ENCODE measurements at regions not wholly inside any gene's neighbourhood (a gene's known extent, or its start where the extent isn't known, plus 50 kb on each side); places are given as distances from the start of the nearest gene placed in this dataset.

DNA sequence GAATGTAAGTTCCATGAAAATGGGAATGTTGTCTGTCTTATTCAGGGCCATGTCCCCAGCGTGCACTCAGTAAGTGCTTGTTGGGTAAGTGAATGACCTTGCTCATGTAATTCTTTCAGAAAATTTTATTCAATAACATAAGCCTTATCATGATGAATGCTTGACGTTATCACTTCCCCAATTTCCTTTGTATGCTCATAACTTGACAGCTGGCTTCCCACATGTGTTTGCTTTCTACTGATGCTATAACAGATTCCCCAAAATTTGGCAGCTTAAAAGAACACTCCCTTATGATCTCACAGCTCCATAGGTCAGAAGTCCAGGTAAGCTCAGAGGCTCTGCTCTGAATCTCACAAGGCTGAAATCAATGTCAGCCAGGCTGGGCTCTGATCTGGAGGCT lies 155.8 kb upstream of the POU2AF2 start:
- FAIRE-seq (no peak), DNase-seq (ENCODE audit: low read depth, low spot score) (no peak), ATAC-seq (no peak)
- H3K4me2 ChIP-seq (ENCODE audit: control insufficient read depth, insufficient read depth), result no peak overlapping the region
- TF ChIP-seq ATF2 (IDR thresholded peaks at IDR 0.05; ENCODE audit: low read length) (no peak), SPI1 (IDR thresholded peaks at IDR 0.05; ENCODE audit: borderline replicate concordance, insufficient read depth, low read depth, low read length) (peak; percentile 31; the same call in 1 of the 2 replicates)
- intact Hi-C loops (cut with micrococcal nuclease; ENCODE audit: unreplicated experiment), result no loop called here
- no TSS peak for BruUV-seq (replicated peaks)
- no peaks in the 10 kb centered on the region for H3K4me1 ChIP-seq (ENCODE audit: control insufficient read depth, insufficient read depth, low read length)
- no peak overlapping the region for H2AFZ ChIP-seq (ENCODE audit: control insufficient read depth, low read depth, low read length)
- no peaks in the 10 kb centered on the region for H3K79me2 ChIP-seq (ENCODE audit: control insufficient read depth, insufficient read depth, low read length)
- in situ Hi-C loops (cut with MboI), result no loop called here
- RAD21 ChIA-PET (ENCODE audit: unreplicated experiment), result no interaction called here
- no peaks in the 10 kb centered on the region for H3K9me3 ChIP-seq (replicated peaks; ENCODE audit: control insufficient read depth, insufficient read depth, low read length)
- CTCF ChIA-PET, result interaction anchor here (1.1 kb wide), 1 partner anchor 306 kb away, joined by 4 read pairs; no protein-coding TSS in a partner anchor
- H4K20me1 ChIP-seq (ENCODE audit: control insufficient read depth, insufficient read depth), result no peaks in the 10 kb centered on the region
- 0% methylated on average over 2 of the region's 2 CpGs for WGBS (ENCODE audit: insufficient coverage, insufficient replicate concordance, low lambda C conversion rate, missing lambda C conversion rate)
- POLR2A ChIA-PET, result no interaction called here
- H3K9ac ChIP-seq (ENCODE audit: control insufficient read depth, insufficient read depth, low read length), result no peak overlapping the region
- SMC1A ChIA-PET (ENCODE audit: uncharacterized antibody, unreplicated experiment), result no interaction called here
- 0 out of 4 replicates have a peak, but pooled peaks cover 0 to 4% of the 10 kb centered on the region in 2 experiments for H3K27me3 ChIP-seq (replicated peaks in 1 of 2; ENCODE audit: control insufficient read depth in 2 of 2, insufficient read depth in 2 of 2, low read length in 1 of 2)
- H3K27ac ChIP-seq (ENCODE audit: control insufficient read depth, insufficient read depth), result no peak overlapping the region
- H3K36me3 ChIP-seq (ENCODE audit: control insufficient read depth in 2 of 2, insufficient read depth in 2 of 2, low read length in 1 of 2), result no peaks in the 10 kb centered on the region
- no peak overlapping the region for H3K4me3 ChIP-seq

DNA sequence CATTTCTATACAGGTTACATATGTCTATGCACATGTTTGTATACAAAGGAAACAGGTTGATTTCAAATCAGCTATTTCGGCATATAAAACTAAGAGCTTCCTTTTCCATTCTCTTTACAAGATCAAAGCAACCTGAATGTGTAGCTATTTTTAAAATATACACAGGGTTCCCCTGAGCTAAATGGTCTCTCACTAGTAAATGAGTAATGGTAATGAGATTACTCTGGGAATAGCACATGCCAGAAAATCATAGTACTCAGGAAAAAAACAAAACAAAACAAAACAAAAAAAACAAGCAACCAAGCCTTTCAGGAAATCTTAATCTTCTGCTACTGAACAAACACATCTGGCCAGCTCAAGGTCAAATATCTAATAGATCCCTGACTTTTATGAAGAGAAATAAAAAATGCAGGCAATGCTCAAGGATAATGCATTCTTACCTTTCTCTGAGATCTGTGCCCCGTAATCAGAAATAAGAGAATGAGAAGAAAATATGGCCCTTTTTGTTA lies 156.6 kb upstream of the POU2AF2 start:
- no peaks in the 10 kb centered on the region for H3K4me1 ChIP-seq (ENCODE audit: control insufficient read depth, insufficient read depth, low read length)
- ATAC-seq, result no peak
- ChIA-PET POLR2A (no interaction called here), RAD21 (ENCODE audit: unreplicated experiment) (no interaction called here), SMC1A (ENCODE audit: uncharacterized antibody, unreplicated experiment) (interaction anchor here (1.0 kb wide), 1 partner anchor 36 kb away, joined by 3 read pairs; no protein-coding TSS in a partner anchor), CTCF (interaction anchor here (0.5 kb wide), 1 partner anchor 411 kb away, joined by 3 read pairs; no protein-coding TSS in a partner anchor)
- in situ Hi-C loops (cut with MboI), result no loop called here
- DNase-seq (ENCODE audit: low read depth, low spot score), result no peak
- BruUV-seq (replicated peaks), result no TSS peak
- no peak overlapping the region for H2AFZ ChIP-seq (ENCODE audit: control insufficient read depth, low read depth, low read length)
- no peak overlapping the region for H3K9ac ChIP-seq (ENCODE audit: control insufficient read depth, insufficient read depth, low read length)
- H3K4me2 ChIP-seq (ENCODE audit: control insufficient read depth, insufficient read depth), result no peak overlapping the region
- H3K79me2 ChIP-seq (ENCODE audit: control insufficient read depth, insufficient read depth, low read length), result no peaks in the 10 kb centered on the region
- H3K27ac ChIP-seq (ENCODE audit: control insufficient read depth, insufficient read depth), result no peak overlapping the region
- no peaks in the 10 kb centered on the region for H3K36me3 ChIP-seq (ENCODE audit: control insufficient read depth in 2 of 2, insufficient read depth in 2 of 2, low read length in 1 of 2)
- FAIRE-seq, result no peak
- 0 out of 4 replicates have a peak, but pooled peaks cover 0 to 4% of the 10 kb centered on the region in 2 experiments for H3K27me3 ChIP-seq (replicated peaks in 1 of 2; ENCODE audit: control insufficient read depth in 2 of 2, insufficient read depth in 2 of 2, low read length in 1 of 2)
- intact Hi-C loops (cut with micrococcal nuclease; ENCODE audit: unreplicated experiment), result no loop called here
- H3K4me3 ChIP-seq, result no peak overlapping the region
- no peaks in the 10 kb centered on the region for H3K9me3 ChIP-seq (replicated peaks; ENCODE audit: control insufficient read depth, insufficient read depth, low read length)
- no peaks in the 10 kb centered on the region for H4K20me1 ChIP-seq (ENCODE audit: control insufficient read depth, insufficient read depth)
- 46% methylated on average over 2 of the region's 2 CpGs for WGBS (ENCODE audit: insufficient coverage, insufficient replicate concordance, low lambda C conversion rate, missing lambda C conversion rate)
- TF ChIP-seq ATF7 (IDR thresholded peaks at IDR 0.05; ENCODE audit: low read depth), result no peak
- TF ChIP-seq IRF3 (IDR thresholded peaks at IDR 0.05), result no peak
- TF ChIP-seq KDM1A (IDR thresholded peaks at IDR 0.05; ENCODE audit: borderline replicate concordance), result no peak
- TF ChIP-seq, protein P1, sequence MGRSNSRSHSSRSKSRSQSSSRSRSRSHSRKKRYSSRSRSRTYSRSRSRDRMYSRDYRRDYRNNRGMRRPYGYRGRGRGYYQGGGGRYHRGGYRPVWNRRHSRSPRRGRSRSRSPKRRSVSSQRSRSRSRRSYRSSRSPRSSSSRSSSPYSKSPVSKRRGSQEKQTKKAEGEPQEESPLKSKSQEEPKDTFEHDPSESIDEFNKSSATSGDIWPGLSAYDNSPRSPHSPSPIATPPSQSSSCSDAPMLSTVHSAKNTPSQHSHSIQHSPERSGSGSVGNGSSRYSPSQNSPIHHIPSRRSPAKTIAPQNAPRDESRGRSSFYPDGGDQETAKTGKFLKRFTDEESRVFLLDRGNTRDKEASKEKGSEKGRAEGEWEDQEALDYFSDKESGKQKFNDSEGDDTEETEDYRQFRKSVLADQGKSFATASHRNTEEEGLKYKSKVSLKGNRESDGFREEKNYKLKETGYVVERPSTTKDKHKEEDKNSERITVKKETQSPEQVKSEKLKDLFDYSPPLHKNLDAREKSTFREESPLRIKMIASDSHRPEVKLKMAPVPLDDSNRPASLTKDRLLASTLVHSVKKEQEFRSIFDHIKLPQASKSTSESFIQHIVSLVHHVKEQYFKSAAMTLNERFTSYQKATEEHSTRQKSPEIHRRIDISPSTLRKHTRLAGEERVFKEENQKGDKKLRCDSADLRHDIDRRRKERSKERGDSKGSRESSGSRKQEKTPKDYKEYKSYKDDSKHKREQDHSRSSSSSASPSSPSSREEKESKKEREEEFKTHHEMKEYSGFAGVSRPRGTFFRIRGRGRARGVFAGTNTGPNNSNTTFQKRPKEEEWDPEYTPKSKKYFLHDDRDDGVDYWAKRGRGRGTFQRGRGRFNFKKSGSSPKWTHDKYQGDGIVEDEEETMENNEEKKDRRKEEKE (IDR thresholded peaks at IDR 0.05), result no peak
- no peak for TF ChIP-seq IKZF1 (conservative IDR thresholded peaks at IDR 0.05)
- TF ChIP-seq ZNF207 (IDR thresholded peaks at IDR 0.05; ENCODE audit: borderline replicate concordance), result no peak
- no peak for TF ChIP-seq JUND (IDR thresholded peaks at IDR 0.05; ENCODE audit: low read depth, low read length)
- TF ChIP-seq PML (IDR thresholded peaks at IDR 0.05; ENCODE audit: low read length), result no peak
- TF ChIP-seq GATAD2B (conservative IDR thresholded peaks at IDR 0.05; ENCODE audit: low read depth), result no peak
- no peak for TF ChIP-seq ZBED1 (IDR thresholded peaks at IDR 0.05; ENCODE audit: borderline replicate concordance)
- no peak for TF ChIP-seq MYB (IDR thresholded peaks at IDR 0.05; ENCODE audit: borderline replicate concordance, low read depth, low read length)
- no peak for TF ChIP-seq STAT1 (conservative IDR thresholded peaks at IDR 0.05)

Data from GM12878 (cell line).